Tibial artery (tissue), 4 donors: ENCODE measurements at regions not wholly inside any gene's neighbourhood (a gene's known extent, or its start where the extent isn't known, plus 50 kb on each side); places are given as distances from the start of the nearest gene placed in this dataset.
A peak's percentile ranks its signal among the peaks of the same experiment; 100 is the strongest.

Experiments
- DNase-seq, 2 donors: peaks; one replicate each; pipeline ENCODE4 v3.0.0-alpha.2; 2019
- H3K27ac ChIP-seq, 2 donors: fragments of 200-600 bp; sonication (generic) in 1 of 2; 1 replicate in 1 of 2; 2 replicates in 1 of 2; pipeline ENCODE4 v1.5.1; 2018 to 2019; ENCODE audit warnings: mild to moderate bottlenecking in 1 of 2
- H3K27me3 ChIP-seq, 2 donors: fragments of 200-600 bp; sonication (generic) in 1 of 2; one replicate each; pipeline versions ENCODE4 v1.5.1 to v1.6.0; 2016 to 2019
- H3K36me3 ChIP-seq, 3 donors: fragments of 200-600 bp; sonication (generic) in 2 of 3; one replicate each; pipeline ENCODE4 v1.5.1; 2016 to 2019; ENCODE audit warnings: mild to moderate bottlenecking in 2 of 3
- H3K4me1 ChIP-seq, 4 donors: fragments of 200-600 bp; sonication (generic) in 2 of 4; 1 replicate in 3 of 4; 2 replicates in 1 of 4; pipeline ENCODE4 v1.5.1; 2016 to 2019
- H3K4me3 ChIP-seq, 2 donors: fragments of 200-600 bp; sonication (generic) in 1 of 2; 1 replicate in 1 of 2; 2 replicates in 1 of 2; pipeline ENCODE4 v1.5.1; 2018 to 2019; ENCODE audit warnings: mild to moderate bottlenecking in 2 of 2
- H3K9me3 ChIP-seq, 3 donors: fragments of 200-600 bp; sonication (generic) in 1 of 3; one replicate each; pipeline ENCODE4 v1.5.1; 2016 to 2019
- intact Hi-C: fragments of 100-400 bp; cut with DNase I; formaldehyde crosslinking; loops from one replicate; pipeline ENCODE4 v1.15.0; 2023; ENCODE audit warnings: low total_unique reads
- TF ChIP-seq, protein P1 (sequence below), 2 experiments: fragments of 200-600 bp in 1 of 2; fragments of 450-650 bp in 1 of 2; IDR thresholded peaks; one replicate each; pipeline ENCODE4 v1.5.1; 2017 to 2019; ENCODE audit warnings: antibody characterized with exemption in 2 of 2, mild to moderate bottlenecking in 1 of 2, moderate library complexity in 1 of 2

DNA sequence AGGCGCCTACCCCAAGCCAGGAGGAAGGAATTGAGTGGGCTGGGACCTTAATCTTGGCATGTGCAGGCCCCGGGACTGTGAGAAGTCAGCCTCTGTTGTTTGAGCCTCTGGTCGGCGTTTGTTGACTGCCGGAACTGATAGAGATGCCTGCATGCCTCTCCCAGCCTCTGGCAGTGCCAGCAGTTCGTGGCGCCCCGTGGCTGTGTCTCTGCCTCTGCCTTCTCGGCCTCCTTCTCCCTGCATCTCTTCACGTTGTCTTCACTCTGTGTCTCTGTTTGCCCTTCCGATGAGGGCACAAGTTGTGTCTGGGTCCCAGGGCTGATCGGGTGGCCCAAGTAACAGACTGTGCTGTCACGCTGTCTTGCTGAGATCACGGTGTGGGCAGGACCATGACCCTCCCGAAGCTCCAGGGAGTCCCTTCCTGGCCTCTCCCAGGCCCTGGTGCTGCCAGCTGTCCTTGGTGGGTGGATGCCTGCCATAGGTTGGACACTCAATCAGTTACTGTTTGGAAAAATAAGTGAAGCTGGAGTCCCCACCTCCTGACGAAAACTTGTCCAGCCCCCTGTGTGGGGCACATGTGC is 133.5 kb upstream of the LPCAT1 start:
- Histone ChIP-seq H3K4me3 (no peak overlapping the region), H3K36me3 (no peaks in the 10 kb centered on the region), H3K27me3 (peaks cover 0 to 88% of the 10 kb centered on the region in 2 donors), H3K9me3 (no peaks in the 10 kb centered on the region), H3K4me1 (peaks cover 0 to 12% (median 9%) of the 10 kb centered on the region in 4 donors), H3K27ac (no peak overlapping the region)
- TF ChIP-seq, protein P1, sequence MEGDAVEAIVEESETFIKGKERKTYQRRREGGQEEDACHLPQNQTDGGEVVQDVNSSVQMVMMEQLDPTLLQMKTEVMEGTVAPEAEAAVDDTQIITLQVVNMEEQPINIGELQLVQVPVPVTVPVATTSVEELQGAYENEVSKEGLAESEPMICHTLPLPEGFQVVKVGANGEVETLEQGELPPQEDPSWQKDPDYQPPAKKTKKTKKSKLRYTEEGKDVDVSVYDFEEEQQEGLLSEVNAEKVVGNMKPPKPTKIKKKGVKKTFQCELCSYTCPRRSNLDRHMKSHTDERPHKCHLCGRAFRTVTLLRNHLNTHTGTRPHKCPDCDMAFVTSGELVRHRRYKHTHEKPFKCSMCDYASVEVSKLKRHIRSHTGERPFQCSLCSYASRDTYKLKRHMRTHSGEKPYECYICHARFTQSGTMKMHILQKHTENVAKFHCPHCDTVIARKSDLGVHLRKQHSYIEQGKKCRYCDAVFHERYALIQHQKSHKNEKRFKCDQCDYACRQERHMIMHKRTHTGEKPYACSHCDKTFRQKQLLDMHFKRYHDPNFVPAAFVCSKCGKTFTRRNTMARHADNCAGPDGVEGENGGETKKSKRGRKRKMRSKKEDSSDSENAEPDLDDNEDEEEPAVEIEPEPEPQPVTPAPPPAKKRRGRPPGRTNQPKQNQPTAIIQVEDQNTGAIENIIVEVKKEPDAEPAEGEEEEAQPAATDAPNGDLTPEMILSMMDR (IDR thresholded peaks at IDR 0.05), result no peak
- no peak for DNase-seq
- intact Hi-C loops, result no loop called here

GRCh38 chr5:1656271-1656975 is 132.7 kb upstream of the LPCAT1 start:
- TF ChIP-seq, protein P1 (IDR thresholded peaks at IDR 0.05), result no peak
- no peaks in the 10 kb centered on the region for H3K36me3 ChIP-seq
- DNase-seq, result peak in 1 of 2 donors; percentile 28
- H3K27ac ChIP-seq, result no peak overlapping the region
- intact Hi-C loops, result no loop called here
- peaks cover 0 to 12% (median 9%) of the 10 kb centered on the region in 4 donors for H3K4me1 ChIP-seq
- H3K4me3 ChIP-seq, result no peak overlapping the region
- H3K27me3 ChIP-seq, result peaks cover 0 to 87% of the 10 kb centered on the region in 2 donors
- no peaks in the 10 kb centered on the region for H3K9me3 ChIP-seq

DNA sequence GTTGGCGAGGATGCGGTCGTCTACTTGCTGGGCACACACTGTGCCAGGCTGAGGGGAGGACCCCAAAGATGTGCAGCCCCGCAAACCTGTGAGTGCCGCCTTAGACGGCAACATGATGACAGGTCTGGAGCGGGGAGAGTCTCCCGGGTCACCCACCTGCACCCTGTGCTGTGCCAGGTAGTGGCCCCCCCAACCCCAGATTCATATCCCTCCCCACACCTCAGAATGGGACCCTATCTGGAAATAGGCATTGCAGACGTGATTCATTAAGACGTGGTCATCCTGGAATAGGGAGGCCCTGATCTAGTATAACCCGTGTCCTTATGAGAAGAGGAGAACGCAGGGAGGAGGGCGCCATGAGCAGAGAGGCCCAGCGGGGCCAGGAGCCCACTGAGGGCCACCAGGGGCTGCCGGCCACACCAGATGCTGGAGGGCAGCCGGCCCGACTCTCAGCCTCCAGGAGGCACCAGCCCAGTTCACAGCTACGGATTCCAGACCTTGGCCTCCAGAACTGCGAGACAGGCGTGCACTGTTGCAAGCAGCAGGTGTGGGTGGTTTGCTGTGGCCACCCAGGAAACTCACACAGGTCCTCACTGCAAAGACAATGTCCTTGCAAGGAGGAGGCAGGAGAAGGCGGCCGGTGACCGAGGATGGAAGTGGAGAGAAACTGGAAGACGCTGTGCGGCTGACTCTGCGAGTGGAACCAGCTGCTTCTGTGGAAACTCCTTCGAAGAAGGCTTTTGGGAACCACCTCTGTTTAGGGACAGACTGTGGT is 131.9 kb upstream of the LPCAT1 start:
- intact Hi-C loops, result no loop called here
- Histone ChIP-seq H3K27ac (no peak overlapping the region), H3K36me3 (no peaks in the 10 kb centered on the region), H3K27me3 (peaks cover 0 to 86% of the 10 kb centered on the region in 2 donors), H3K9me3 (no peaks in the 10 kb centered on the region), H3K4me1 (peaks cover 0 to 12% (median 9%) of the 10 kb centered on the region in 4 donors), H3K4me3 (no peak overlapping the region)
- peak in 1 of 2 donors; percentile 48 for DNase-seq
- TF ChIP-seq, protein P1 (IDR thresholded peaks at IDR 0.05), result no peak

DNA sequence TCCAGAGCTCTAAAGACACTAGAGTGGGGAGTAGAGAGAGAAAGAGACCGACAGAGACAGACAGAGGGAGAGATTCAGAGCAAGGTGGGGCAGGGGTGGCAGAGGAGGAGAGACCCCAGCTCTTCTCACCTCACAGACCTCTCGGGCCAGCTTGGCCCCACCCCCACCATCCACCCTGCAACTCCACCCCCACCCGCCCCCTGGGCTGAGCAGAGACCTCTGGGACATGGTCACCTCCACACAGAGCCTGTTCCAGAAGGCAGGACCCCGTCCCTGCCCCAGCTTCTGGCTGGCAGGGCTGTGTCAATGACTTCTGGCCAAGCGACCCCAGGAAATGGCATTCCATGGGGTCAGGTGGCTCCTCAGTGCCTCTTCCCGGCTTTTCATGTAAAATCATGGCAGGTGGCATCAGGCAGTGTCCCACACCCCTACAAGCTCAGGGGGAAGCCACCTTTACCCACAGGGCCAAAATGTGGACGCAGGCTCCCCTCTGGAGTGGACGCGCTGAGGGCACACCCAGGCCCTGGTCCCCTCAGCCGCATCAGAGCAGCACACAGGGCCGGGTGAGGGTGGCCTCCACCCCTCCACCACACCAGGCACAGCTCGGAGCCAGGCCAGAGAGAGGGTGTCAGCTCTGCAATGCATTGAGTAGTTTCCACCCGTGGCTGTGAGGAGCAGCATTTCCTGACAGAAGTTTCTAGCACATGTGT is 131.2 kb upstream of the LPCAT1 start:
- peak in 1 of 2 donors; percentile 33 for DNase-seq
- Histone ChIP-seq H3K4me3 (no peak overlapping the region), H3K4me1 (peaks cover 0 to 12% (median 9%) of the 10 kb centered on the region in 4 donors), H3K36me3 (no peaks in the 10 kb centered on the region), H3K9me3 (no peaks in the 10 kb centered on the region), H3K27ac (no peak overlapping the region), H3K27me3 (peaks cover 0 to 81% of the 10 kb centered on the region in 2 donors)
- TF ChIP-seq, protein P1 (IDR thresholded peaks at IDR 0.05), result no peak
- intact Hi-C loops, result no loop called here
